HG02763 (cell line): ENCODE measurements at regions not wholly inside any gene's neighbourhood (a gene's known extent, or its start where the extent isn't known, plus 50 kb on each side); places are given as distances from the start of the nearest gene placed in this dataset.
"Not testable (repeated sequence)": the region's sequence is repeated elsewhere in the genome, so short reads cannot be mapped to it uniquely, and the experiment has no call there.

Experiments
- ATAC-seq: cut with Tn5 transposase; IDR thresholded peaks from one replicate; pipeline ENCODE4 v1.9.1; 2021; ENCODE audit warnings: mild to moderate bottlenecking, moderate library complexity; ENCODE audit not compliant: unreplicated experiment

- no peak for ATAC-seq
These were observed 474.1 kb upstream of the MIS18BP1 start for GRCh38 chr14:45727133-45727532.

- ATAC-seq: no peak
These were observed 468.5 kb upstream of the MIS18BP1 start for GRCh38 chr14:45721472-45721871.

GRCh38 chr14:45716572-45716971, 463.6 kb upstream of the MIS18BP1 start:
- ATAC-seq: no peak

GRCh38 chr14:45715946-45716345, 462.9 kb upstream of the MIS18BP1 start:
- ATAC-seq: no peak

GRCh38 chr14:45709541-45709940, 456.5 kb upstream of the MIS18BP1 start:
- no peak for ATAC-seq

GRCh38 chr14:45705940-45706534, 453.0 kb upstream of the MIS18BP1 start:
- no peak for ATAC-seq

- no peak for ATAC-seq
These were observed 446.5 kb upstream of the MIS18BP1 start for GRCh38 chr14:45699471-45699870.

- ATAC-seq: no peak
These were observed 445.6 kb upstream of the MIS18BP1 start for GRCh38 chr14:45698462-45699134.

- no peak for ATAC-seq
These were observed 433.8 kb upstream of the MIS18BP1 start for GRCh38 chr14:45686771-45687170.

- ATAC-seq: no peak
These were observed 427.5 kb upstream of the MIS18BP1 start for GRCh38 chr14:45680531-45680930.

GRCh38 chr14:45679853-45680252, 426.9 kb upstream of the MIS18BP1 start:
- ATAC-seq: no peak

- no peak for ATAC-seq
These were observed 425.2 kb upstream of the MIS18BP1 start for GRCh38 chr14:45678163-45678562.

GRCh38 chr14:45673420-45673819, 420.4 kb upstream of the MIS18BP1 start:
- ATAC-seq: no peak

- no peak for ATAC-seq
These were observed 411.8 kb upstream of the MIS18BP1 start for GRCh38 chr14:45664668-45665356.

GRCh38 chr14:45658917-45659299, 405.9 kb upstream of the MIS18BP1 start:
- ATAC-seq: no peak

GRCh38 chr14:45658226-45658916, 405.4 kb upstream of the MIS18BP1 start:
- ATAC-seq: no peak

- ATAC-seq: no peak
These were observed 398.9 kb upstream of the MIS18BP1 start for GRCh38 chr14:45651890-45652289.

GRCh38 chr14:45650754-45651153, 397.8 kb upstream of the MIS18BP1 start:
- no peak for ATAC-seq

- no peak for ATAC-seq
These were observed 396.0 kb upstream of the MIS18BP1 start for GRCh38 chr14:45649051-45649450.

- no peak for ATAC-seq
These were observed 388.5 kb upstream of the MIS18BP1 start for GRCh38 chr14:45641541-45641940.

GRCh38 chr14:45634651-45635441, 381.8 kb upstream of the MIS18BP1 start:
- ATAC-seq: not testable (repeated sequence)
